B cell (primary cell): ENCODE measurements at regions not wholly inside any gene's neighbourhood (a gene's known extent, or its start where the extent isn't known, plus 50 kb on each side); places are given as distances from the start of the nearest gene placed in this dataset.

Experiments
- ATAC-seq: fragments of 200-7000 bp; cut with Tn5 transposase; one replicate; pipeline ENCODE4 v1.10.0; 2021; ENCODE audit warnings: low read depth, mild to moderate bottlenecking, moderate number of reproducible peaks, moderate library complexity
- CTCF ChIA-PET: fragments of 350-600 bp; sonication (Branson Sonifier 250); formaldehyde crosslinking; loops from one replicate; lab custom pipeline; 2021; ENCODE audit warnings: antibody characterized with exemption, inconsistent platforms; lab: Charles Lee
- POLR2A ChIA-PET: fragments of 350-600 bp; sonication (Branson Sonifier 250); formaldehyde crosslinking; loops from one replicate; lab custom pipeline; 2021; ENCODE audit warnings: antibody characterized with exemption; lab: Charles Lee
- DNase-seq: peaks from one replicate; pipeline ENCODE4 v3.0.0; 2013
- H2AFZ ChIP-seq: 2 replicates; pipeline ENCODE4 v1.6.1; 2012; ENCODE audit warnings: mild to moderate bottlenecking, low read depth, low read length; ENCODE audit not compliant: insufficient read depth, poor library complexity, severe bottlenecking
- H3K27ac ChIP-seq, 2 donors: 1 replicate in 1 of 2; 2 replicates in 1 of 2; pipeline ENCODE4 v1.5.1; 2012 to 2013; ENCODE audit warnings: low read length in 2 of 2, mild to moderate bottlenecking in 2 of 2, moderate library complexity in 1 of 2
- H3K27me3 ChIP-seq, 4 experiments: fragments of 200-600 bp in 1 of 4; sonication (generic) in 1 of 4; replicated peaks in 1 of 4; 1 replicate in 2 of 4; 2 replicates in 2 of 4; pipeline versions ENCODE4 v1.6.1 to v1.7.0; 2013 to 2016; ENCODE audit warnings: low read length in 3 of 4, mild to moderate bottlenecking in 2 of 4, mixed read lengths in 1 of 4, moderate library complexity in 1 of 4; ENCODE audit not compliant: insufficient read depth in 4 of 4, control insufficient read depth in 3 of 4; ENCODE audit errors: control extremely low read depth in 1 of 4
- H3K36me3 ChIP-seq, 2 experiments: replicated peaks in 1 of 2; 1 replicate in 1 of 2; 2 replicates in 1 of 2; pipeline versions ENCODE4 v1.6.1 to v1.7.1; 2013; ENCODE audit warnings: low read length in 1 of 2; ENCODE audit not compliant: insufficient read depth in 2 of 2, control insufficient read depth in 1 of 2; ENCODE audit errors: control extremely low read depth in 1 of 2, extremely low read depth in 1 of 2
- H3K4me1 ChIP-seq, 2 donors: fragments of 200-600 bp in 1 of 2; sonication (generic) in 1 of 2; 1 replicate in 1 of 2; 2 replicates in 1 of 2; pipeline versions ENCODE4 v1.5.1 to v1.6.1; 2013 to 2017; ENCODE audit warnings: low read length in 2 of 2; ENCODE audit not compliant: control insufficient read depth in 2 of 2, insufficient read depth in 2 of 2
- H3K4me2 ChIP-seq: replicated peaks from 2 replicates; pipeline ENCODE3; 2012; ENCODE audit warnings: mild to moderate bottlenecking, low read depth, low read length; ENCODE audit not compliant: poor library complexity, severe bottlenecking
- H3K4me3 ChIP-seq, 5 experiments: fragments of 200-600 bp in 1 of 5; sonication (generic) in 1 of 5; 1 replicate in 3 of 5; 2 replicates in 2 of 5; pipeline versions ENCODE4 v1.5.1 to v1.7.0; 2011 to 2016; ENCODE audit warnings: low read length in 4 of 5, mild to moderate bottlenecking in 4 of 5, low read depth in 2 of 5, control low read depth in 1 of 5, moderate library complexity in 1 of 5; ENCODE audit not compliant: insufficient read depth in 1 of 5; ENCODE audit errors: control extremely low read depth in 1 of 5, extremely low read depth in 1 of 5
- H3K79me2 ChIP-seq: fragments of 200-600 bp; sonication (generic); one replicate; pipeline ENCODE4 v1.6.0; 2016; ENCODE audit warnings: low read length; ENCODE audit not compliant: control insufficient read depth, insufficient read depth
- H3K9ac ChIP-seq: fragments of 200-600 bp; sonication (generic); 2 replicates; pipeline ENCODE4 v1.6.1; 2017; ENCODE audit warnings: mild to moderate bottlenecking, low read length, moderate library complexity
- H3K9me3 ChIP-seq, 3 donors: one replicate each; pipeline versions ENCODE4 v1.6.1 to v1.7.1; 2013; ENCODE audit warnings: low read length in 2 of 3; ENCODE audit not compliant: control insufficient read depth in 2 of 3, insufficient read depth in 1 of 3; ENCODE audit errors: control extremely low read depth in 1 of 3
- H4K20me1 ChIP-seq: 2 replicates; pipeline ENCODE4 v1.6.0; 2012; ENCODE audit warnings: mild to moderate bottlenecking, low read length; ENCODE audit not compliant: insufficient read depth, control insufficient read depth, poor library complexity, severe bottlenecking
- H3K27ac Mint-ChIP-seq: one replicate; pipeline ENCODE4 v1.8.0; 2021; ENCODE audit warnings: mixed read lengths
- H3K27me3 Mint-ChIP-seq: one replicate; pipeline ENCODE4 v1.8.0; 2021; ENCODE audit warnings: mixed read lengths
- H3K4me1 Mint-ChIP-seq: one replicate; pipeline ENCODE4 v1.8.0; 2021; ENCODE audit warnings: mixed read lengths
- H3K4me3 Mint-ChIP-seq: one replicate; pipeline ENCODE4 v1.8.0; 2021; ENCODE audit warnings: mixed read lengths
- H3K9me3 Mint-ChIP-seq: one replicate; pipeline ENCODE4 v1.8.0; 2022; ENCODE audit warnings: mixed read lengths; ENCODE audit not compliant: insufficient read depth
- CTCF ChIP-seq: fragments of 200-600 bp; IDR thresholded peaks from one replicate; pipeline ENCODE4 v1.8.0; 2022; ENCODE audit warnings: antibody characterized with exemption, mild to moderate bottlenecking
- EZH2 ChIP-seq: IDR thresholded peaks from 2 replicates; pipeline ENCODE4 v1.6.1; 2012; ENCODE audit warnings: borderline replicate concordance, low read depth, mild to moderate bottlenecking, moderate library complexity, low read length; ENCODE audit not compliant: insufficient read depth, poor library complexity, severe bottlenecking
- WGBS: methylation state at CpG from one replicate; pipeline ENCODE4 v1.1.5; 2013; ENCODE audit warnings: missing lambda C conversion rate; ENCODE audit not compliant: insufficient coverage; 5-methylcytosine and 5-hydroxymethylcytosine counted together
- intact Hi-C: fragments of 100-400 bp; cut with micrococcal nuclease; formaldehyde crosslinking; loops from one replicate; pipeline ENCODE4 v1.10.0; 2022

GRCh38 chr18:41135146-41135545 lies 819.9 kb upstream of the PIK3C3 start:
- Mint-ChIP-seq H3K4me3 (no peak overlapping the region), H3K27ac (no peak overlapping the region), H3K27me3 (no peaks in the 10 kb centered on the region), H3K9me3 (peaks cover 3% of the 10 kb centered on the region), H3K4me1 (no peaks in the 10 kb centered on the region)
- no peak for DNase-seq
- H3K4me3 ChIP-seq = no peak overlapping the region
- intact Hi-C loops = no loop called here
- WGBS = no CpG with 5 or more reads among the region's 1 CpG
- ATAC-seq = no peak
- H4K20me1 ChIP-seq = no peaks in the 10 kb centered on the region
- ChIA-PET CTCF (no interaction called here), POLR2A (no interaction called here)
- no peaks in the 10 kb centered on the region for H3K79me2 ChIP-seq
- H3K9me3 ChIP-seq = no peaks in the 10 kb centered on the region
- TF ChIP-seq EZH2 = no peak
- no peak for TF ChIP-seq CTCF
- no peak overlapping the region for H3K27ac ChIP-seq
- H3K9ac ChIP-seq = no peak overlapping the region
- no peaks in the 10 kb centered on the region for H3K36me3 ChIP-seq
- no peak overlapping the region for H2AFZ ChIP-seq
- no peak overlapping the region for H3K4me2 ChIP-seq
- no peaks in the 10 kb centered on the region for H3K27me3 ChIP-seq
- H3K4me1 ChIP-seq = no peaks in the 10 kb centered on the region

GRCh38 chr18:41134426-41134825 lies 820.6 kb upstream of the PIK3C3 start:
- no peak overlapping the region for H3K4me3 ChIP-seq
- no peak overlapping the region for H3K4me2 ChIP-seq
- no peak overlapping the region for H3K4me3 Mint-ChIP-seq
- H3K27me3 Mint-ChIP-seq = no peaks in the 10 kb centered on the region
- WGBS = 83% methylated on average over 1 of the region's 4 CpGs
- no peaks in the 10 kb centered on the region for H3K36me3 ChIP-seq
- no peaks in the 10 kb centered on the region for H3K9me3 ChIP-seq
- DNase-seq = no peak
- ATAC-seq = no peak
- ChIA-PET CTCF (no interaction called here), POLR2A (no interaction called here)
- no peak overlapping the region for H3K9ac ChIP-seq
- no peaks in the 10 kb centered on the region for H3K4me1 ChIP-seq
- intact Hi-C loops = no loop called here
- no peak overlapping the region for H2AFZ ChIP-seq
- no peaks in the 10 kb centered on the region for H3K79me2 ChIP-seq
- H3K27ac Mint-ChIP-seq = no peak overlapping the region
- no peaks in the 10 kb centered on the region for H4K20me1 ChIP-seq
- H3K27ac ChIP-seq = no peak overlapping the region
- H3K27me3 ChIP-seq = no peaks in the 10 kb centered on the region
- TF ChIP-seq CTCF = no peak
- no peak for TF ChIP-seq EZH2
- H3K9me3 Mint-ChIP-seq = peaks cover 3% of the 10 kb centered on the region
- no peaks in the 10 kb centered on the region for H3K4me1 Mint-ChIP-seq
